Right renal pelvis (tissue), 4 donors: ENCODE measurements at regions not wholly inside any gene's neighbourhood (a gene's known extent, or its start where the extent isn't known, plus 50 kb on each side); places are given as distances from the start of the nearest gene placed in this dataset.

Experiments used
- DNase-seq, 4 donors: peaks; one replicate each; pipeline ENCODE4 v3.0.0-alpha.2; 2013; ENCODE audit warnings: low read depth in 4 of 4, low spot score in 3 of 4, missing footprints in 1 of 4

- no peak for DNase-seq
These were observed 515.3 kb upstream of the SGCG start for GRCh38 chr13:22665506-22665905.

- no peak for DNase-seq
These were observed 490.0 kb upstream of the SGCG start for GRCh38 chr13:22690756-22691155.

GRCh38 chr13:22693691-22694090, 487.1 kb upstream of the SGCG start:
- no peak for DNase-seq

- no peak for DNase-seq
These were observed 484.3 kb upstream of the SGCG start for GRCh38 chr13:22696433-22696832.

GRCh38 chr13:22698467-22698866, 482.3 kb upstream of the SGCG start:
- no peak for DNase-seq

GRCh38 chr13:22700246-22700887, 480.4 kb upstream of the SGCG start:
- DNase-seq, result no peak

- DNase-seq, result no peak
These were observed 477.1 kb upstream of the SGCG start for GRCh38 chr13:22703601-22704209.

GRCh38 chr13:22707946-22708345, 472.8 kb upstream of the SGCG start:
- no peak for DNase-seq

- no peak for DNase-seq
These were observed 463.7 kb upstream of the SGCG start for GRCh38 chr13:22717036-22717435.

GRCh38 chr13:22726726-22727125, 454.1 kb upstream of the SGCG start:
- DNase-seq, result no peak

- DNase-seq, result no peak
These were observed 445.5 kb upstream of the SGCG start for GRCh38 chr13:22735011-22735995.

GRCh38 chr13:22736084-22736767, 444.6 kb upstream of the SGCG start:
- DNase-seq, result no peak

- DNase-seq, result no peak
These were observed 444.0 kb upstream of the SGCG start for GRCh38 chr13:22736768-22737092.

- DNase-seq, result no peak
These were observed 442.4 kb upstream of the SGCG start for GRCh38 chr13:22738357-22738756.

GRCh38 chr13:22740264-22740663, 440.5 kb upstream of the SGCG start:
- DNase-seq, result no peak

- DNase-seq, result no peak
These were observed 435.9 kb upstream of the SGCG start for GRCh38 chr13:22744688-22745452.

GRCh38 chr13:22748866-22749577, 431.8 kb upstream of the SGCG start:
- DNase-seq, result no peak

- DNase-seq, result no peak
These were observed 431.2 kb upstream of the SGCG start for GRCh38 chr13:22749626-22750025.

GRCh38 chr13:22757530-22758120, 423.2 kb upstream of the SGCG start:
- peak in 1 of 4 donors; percentile 8 for DNase-seq
